Gastrocnemius medialis (tissue), 4 donors: ENCODE measurements at regions not wholly inside any gene's neighbourhood (a gene's known extent, or its start where the extent isn't known, plus 50 kb on each side); places are given as distances from the start of the nearest gene placed in this dataset.

ENCODE experiments used
- POLR2A ChIP-seq, 2 donors: fragments of 450-650 bp; IDR thresholded peaks; one replicate each; pipeline ENCODE4 v1.6.1; 2017; ENCODE audit warnings: antibody characterized with exemption in 2 of 2, mild to moderate bottlenecking in 2 of 2, moderate library complexity in 2 of 2
- TF ChIP-seq, protein P1 (sequence below), 5 experiments: fragments of 450-650 bp in 3 of 5; fragments of 200-600 bp in 2 of 5; sonication (generic) in 2 of 5; IDR thresholded peaks in 4 of 5; conservative IDR thresholded peaks in 1 of 5; 1 replicate in 4 of 5; 2 replicates in 1 of 5; pipeline ENCODE4 v1.5.1; 2016 to 2019; ENCODE audit warnings: antibody characterized with exemption in 5 of 5, mild to moderate bottlenecking in 3 of 5, moderate library complexity in 3 of 5

GRCh38 chr13:32845952-32846950 lies 170.0 kb upstream of the KL start:
- TF ChIP-seq, protein P1, sequence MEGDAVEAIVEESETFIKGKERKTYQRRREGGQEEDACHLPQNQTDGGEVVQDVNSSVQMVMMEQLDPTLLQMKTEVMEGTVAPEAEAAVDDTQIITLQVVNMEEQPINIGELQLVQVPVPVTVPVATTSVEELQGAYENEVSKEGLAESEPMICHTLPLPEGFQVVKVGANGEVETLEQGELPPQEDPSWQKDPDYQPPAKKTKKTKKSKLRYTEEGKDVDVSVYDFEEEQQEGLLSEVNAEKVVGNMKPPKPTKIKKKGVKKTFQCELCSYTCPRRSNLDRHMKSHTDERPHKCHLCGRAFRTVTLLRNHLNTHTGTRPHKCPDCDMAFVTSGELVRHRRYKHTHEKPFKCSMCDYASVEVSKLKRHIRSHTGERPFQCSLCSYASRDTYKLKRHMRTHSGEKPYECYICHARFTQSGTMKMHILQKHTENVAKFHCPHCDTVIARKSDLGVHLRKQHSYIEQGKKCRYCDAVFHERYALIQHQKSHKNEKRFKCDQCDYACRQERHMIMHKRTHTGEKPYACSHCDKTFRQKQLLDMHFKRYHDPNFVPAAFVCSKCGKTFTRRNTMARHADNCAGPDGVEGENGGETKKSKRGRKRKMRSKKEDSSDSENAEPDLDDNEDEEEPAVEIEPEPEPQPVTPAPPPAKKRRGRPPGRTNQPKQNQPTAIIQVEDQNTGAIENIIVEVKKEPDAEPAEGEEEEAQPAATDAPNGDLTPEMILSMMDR (IDR thresholded peaks at IDR 0.05 in 4 of 5, conservative IDR thresholded peaks at IDR 0.05 in 1 of 5) = no peak
- no peak for TF ChIP-seq POLR2A (IDR thresholded peaks at IDR 0.05)
